ENCODE measurements at regions not wholly inside any gene's neighbourhood (a gene's known extent, or its start where the extent isn't known, plus 50 kb on each side); places are given as distances from the start of the nearest gene placed in this dataset.
"Not testable (repeated sequence)": the region's sequence is repeated elsewhere in the genome, so short reads cannot be mapped to it uniquely, and the experiment has no call there.

DNA sequence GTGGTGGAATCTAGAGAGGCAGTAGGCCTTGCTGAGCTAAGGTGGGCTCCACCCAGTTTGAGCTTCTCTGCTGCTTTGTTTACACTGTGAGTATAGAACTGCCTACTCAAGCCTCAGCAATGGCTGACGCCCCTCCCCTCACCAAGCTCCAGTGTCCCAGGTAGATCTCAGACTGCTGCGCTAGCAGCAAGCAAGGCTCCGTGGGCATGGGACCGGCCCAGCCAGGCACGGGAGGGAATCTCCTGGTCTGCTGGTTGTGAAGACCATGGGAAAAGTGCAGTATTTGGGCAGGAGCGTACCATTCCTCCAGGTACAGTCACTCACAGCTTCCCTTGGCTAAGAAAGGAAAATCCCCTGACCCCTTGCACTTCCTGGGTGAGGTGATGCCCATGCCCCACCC, 407.1 kb downstream of the ZPLD1 start:
- no peaks in the 10 kb centered on the region for H3K27me3 Mint-ChIP-seq
- no peak for DNase-seq
- no peak overlapping the region for H3K27ac Mint-ChIP-seq
- no peaks in the 10 kb centered on the region for H3K4me1 Mint-ChIP-seq
- H3K9me3 Mint-ChIP-seq = peaks cover 4 to 32% of the 10 kb centered on the region in 2 donors
- no peak for ATAC-seq
- no peak overlapping the region for H3K4me3 Mint-ChIP-seq

DNA sequence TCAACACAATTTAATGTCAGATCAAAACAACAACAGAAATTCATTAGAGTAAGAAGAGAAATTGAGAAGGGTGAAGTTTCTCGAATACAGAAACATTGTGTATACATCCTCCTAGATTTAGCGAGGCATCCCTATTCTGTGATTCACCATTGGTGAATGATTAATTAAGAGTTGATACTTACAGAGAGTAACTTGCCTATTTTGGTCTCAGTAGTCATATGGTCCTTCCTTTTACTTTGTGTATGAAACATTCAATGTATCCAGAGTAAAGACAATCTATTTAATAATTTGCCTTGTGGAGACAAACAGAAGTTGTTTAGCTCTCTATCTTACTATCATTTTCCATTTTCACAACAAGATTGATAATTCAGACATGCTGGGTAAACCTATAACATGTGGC, 432.0 kb downstream of the ZPLD1 start:
- DNase-seq = no peak
- Mint-ChIP-seq H3K27ac (no peak overlapping the region), H3K4me1 (no peaks in the 10 kb centered on the region), H3K27me3 (no peaks in the 10 kb centered on the region), H3K4me3 (no peak overlapping the region), H3K9me3 (no peaks in the 10 kb centered on the region)
- no peak for ATAC-seq

DNA sequence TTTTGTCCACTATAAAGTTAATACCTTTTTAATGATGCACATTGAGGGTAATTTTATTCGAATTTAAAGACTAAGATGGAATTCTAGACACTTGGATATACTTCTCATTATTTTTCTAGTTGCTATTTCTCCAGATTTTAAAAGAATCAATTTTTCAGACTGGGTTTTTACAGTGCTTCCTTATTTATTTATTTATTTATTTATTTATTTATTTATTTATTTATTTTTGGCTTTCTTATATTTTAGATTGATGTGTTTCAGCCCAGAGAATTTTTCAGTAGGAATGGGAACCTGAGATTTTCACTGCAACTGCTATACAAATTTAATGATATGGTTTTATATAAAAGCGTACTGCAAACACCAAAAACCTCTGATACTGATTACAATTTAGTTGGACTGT, 448.7 kb downstream of the ZPLD1 start:
- Mint-ChIP-seq H3K4me1 (no peaks in the 10 kb centered on the region), H3K9me3 (no peaks in the 10 kb centered on the region), H3K27ac (no peak overlapping the region), H3K4me3 (no peak overlapping the region), H3K27me3 (no peaks in the 10 kb centered on the region)
- ATAC-seq (no peak), DNase-seq (no peak)

DNA sequence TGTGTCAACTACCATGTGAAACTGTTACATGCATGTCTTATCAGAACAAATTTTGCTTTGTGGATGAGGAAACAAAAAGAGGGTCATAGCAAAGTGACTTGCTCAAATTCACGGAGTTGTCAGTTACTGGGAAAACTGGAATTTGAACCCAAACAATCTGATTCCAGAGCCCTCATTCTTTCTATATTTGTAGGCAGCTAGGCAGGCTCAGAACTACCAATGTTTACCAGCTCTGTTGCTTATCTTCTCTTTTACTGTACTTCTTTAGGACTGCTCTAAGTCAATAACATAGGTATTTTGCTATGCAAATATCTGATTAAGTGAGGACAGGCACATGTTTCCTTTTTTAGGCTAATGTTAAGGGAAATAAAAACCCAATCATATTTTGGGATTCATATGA, 450.5 kb downstream of the ZPLD1 start:
- Mint-ChIP-seq H3K27ac (no peak overlapping the region), H3K4me3 (no peak overlapping the region), H3K9me3 (no peaks in the 10 kb centered on the region), H3K4me1 (no peaks in the 10 kb centered on the region), H3K27me3 (no peaks in the 10 kb centered on the region)
- DNase-seq (no peak), ATAC-seq (no peak)

DNA sequence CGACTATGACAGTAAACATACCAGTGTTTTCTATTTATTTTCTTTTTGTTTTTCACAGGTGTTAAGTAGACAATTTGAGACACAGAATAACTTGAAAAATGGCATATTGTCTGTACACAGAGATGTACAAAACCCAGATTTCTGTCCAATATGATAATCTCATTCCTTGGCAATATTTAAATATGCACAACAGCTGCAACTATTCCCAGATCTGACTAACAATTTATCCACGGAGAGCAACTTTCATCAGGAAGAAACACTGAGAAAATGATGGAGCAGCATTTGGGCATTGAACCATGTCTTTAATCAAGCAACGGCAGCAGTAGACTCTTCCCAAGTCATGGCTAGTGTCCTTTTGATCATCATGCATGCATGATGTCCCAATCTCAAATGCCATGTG, 452.6 kb downstream of the ZPLD1 start:
- Mint-ChIP-seq H3K27ac (no peak overlapping the region), H3K4me3 (no peak overlapping the region), H3K9me3 (no peaks in the 10 kb centered on the region), H3K27me3 (no peaks in the 10 kb centered on the region), H3K4me1 (no peaks in the 10 kb centered on the region)
- DNase-seq (no peak), ATAC-seq (no peak)

DNA sequence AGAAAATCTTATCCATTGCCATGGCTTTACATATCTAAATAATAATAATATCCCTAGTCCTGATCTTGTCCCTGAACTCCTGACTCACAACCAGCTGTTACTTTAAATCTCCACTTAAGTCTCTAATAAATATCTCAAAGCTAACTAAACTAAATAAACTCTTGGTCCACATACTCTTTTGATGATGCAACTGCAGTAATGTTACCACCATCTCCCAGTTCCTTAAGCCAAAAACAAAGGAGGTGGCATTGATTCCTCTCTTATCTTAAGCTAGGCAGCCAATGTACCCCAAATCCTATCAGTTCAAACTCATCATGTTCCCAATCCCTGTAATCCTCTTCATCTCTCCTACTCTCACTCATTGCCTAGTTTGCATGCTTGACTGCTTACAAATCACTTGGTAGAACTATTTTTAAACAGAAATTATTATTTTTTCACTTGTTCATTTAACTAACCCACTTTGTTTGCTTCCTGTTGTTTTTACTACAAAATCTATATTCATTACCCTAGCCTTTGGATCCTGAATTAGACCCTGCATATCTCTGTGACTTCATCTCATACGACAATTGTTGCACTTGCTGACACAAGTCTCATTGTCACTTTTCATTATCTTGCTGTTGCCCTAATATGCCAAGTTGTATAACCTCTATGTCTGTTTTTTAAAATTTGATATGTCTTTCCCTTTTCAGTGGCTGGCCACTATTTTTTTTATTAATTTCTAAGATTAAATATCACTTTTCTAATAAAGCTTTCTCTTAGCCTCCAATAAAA, 462.2 kb downstream of the ZPLD1 start:
- no peak for ATAC-seq
- DNase-seq = no peak
- H3K27me3 Mint-ChIP-seq = no peaks in the 10 kb centered on the region
- H3K4me1 Mint-ChIP-seq = no peaks in the 10 kb centered on the region
- H3K4me3 Mint-ChIP-seq = no peak overlapping the region
- H3K9me3 Mint-ChIP-seq = peaks cover 0 to 3% of the 10 kb centered on the region in 2 donors
- no peak overlapping the region for H3K27ac Mint-ChIP-seq

DNA sequence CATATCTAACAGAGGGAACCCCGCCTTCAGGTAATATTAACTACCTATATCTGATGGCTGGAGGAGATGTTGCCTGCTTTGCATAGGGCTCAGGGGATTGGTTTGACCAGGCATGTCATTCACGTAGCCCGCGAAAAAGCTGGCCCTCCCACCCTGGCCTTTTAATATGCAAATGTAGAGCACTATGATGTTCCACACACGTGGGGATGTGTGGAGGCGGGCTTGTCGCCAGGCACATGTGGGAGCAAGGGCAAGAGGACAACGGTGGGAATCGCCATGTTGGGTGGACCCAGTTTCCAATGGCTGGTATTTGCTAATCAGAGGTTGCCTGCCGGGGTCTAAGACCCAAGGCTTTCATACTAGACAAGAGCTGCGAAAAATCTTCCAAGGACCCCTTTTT, 469.8 kb downstream of the ZPLD1 start:
- H3K4me1 Mint-ChIP-seq = no peaks in the 10 kb centered on the region
- no peak overlapping the region for H3K4me3 Mint-ChIP-seq
- peaks cover 0 to 6% of the 10 kb centered on the region in 2 donors for H3K9me3 Mint-ChIP-seq
- no peaks in the 10 kb centered on the region for H3K27me3 Mint-ChIP-seq
- no peak overlapping the region for H3K27ac Mint-ChIP-seq
- ATAC-seq (no peak), DNase-seq (no peak)

DNA sequence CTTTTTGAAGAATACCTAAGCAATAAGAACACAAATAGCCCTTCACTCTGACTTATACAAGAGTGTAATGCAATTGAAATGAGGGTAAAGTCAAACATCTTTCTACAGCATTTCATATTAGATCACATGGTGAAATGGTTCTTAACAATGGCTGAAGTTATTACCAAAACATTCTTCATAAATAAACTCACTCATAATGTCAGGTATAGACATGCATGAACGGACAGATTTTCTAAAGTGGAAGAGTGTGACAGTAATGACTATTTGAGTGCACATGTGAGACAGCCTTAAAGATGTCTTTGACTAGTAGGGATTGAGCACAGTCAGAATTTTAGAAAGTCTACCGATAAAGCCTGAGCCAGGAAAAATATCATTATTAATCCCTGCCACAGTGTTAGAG, 471.0 kb downstream of the ZPLD1 start:
- H3K4me1 Mint-ChIP-seq = no peaks in the 10 kb centered on the region
- peaks cover 0 to 6% of the 10 kb centered on the region in 2 donors for H3K9me3 Mint-ChIP-seq
- H3K27ac Mint-ChIP-seq = no peak overlapping the region
- H3K4me3 Mint-ChIP-seq = no peak overlapping the region
- no peak for ATAC-seq
- H3K27me3 Mint-ChIP-seq = no peaks in the 10 kb centered on the region
- no peak for DNase-seq

DNA sequence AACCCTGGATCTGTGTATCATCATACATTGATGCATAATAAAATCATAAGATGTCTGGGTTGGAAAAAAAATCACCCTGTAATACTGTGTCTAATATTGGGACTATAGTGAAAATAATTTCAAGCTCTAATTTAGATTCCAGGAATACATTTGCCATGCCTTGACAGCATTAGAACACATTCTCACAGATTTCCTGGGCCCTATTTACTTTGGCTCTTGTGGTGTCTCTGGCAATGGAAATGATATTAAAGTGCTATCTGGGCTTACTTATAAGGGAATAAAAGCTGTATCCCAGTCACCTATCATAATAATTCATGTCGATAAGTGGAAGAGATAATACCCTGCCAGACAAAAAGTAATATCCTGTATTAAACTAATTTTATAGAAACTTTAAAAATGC, 472.0 kb downstream of the ZPLD1 start:
- H3K4me3 Mint-ChIP-seq = no peak overlapping the region
- DNase-seq (no peak), ATAC-seq (no peak)
- H3K9me3 Mint-ChIP-seq = peaks cover 0 to 6% of the 10 kb centered on the region in 2 donors
- no peaks in the 10 kb centered on the region for H3K4me1 Mint-ChIP-seq
- no peaks in the 10 kb centered on the region for H3K27me3 Mint-ChIP-seq
- H3K27ac Mint-ChIP-seq = no peak overlapping the region

DNA sequence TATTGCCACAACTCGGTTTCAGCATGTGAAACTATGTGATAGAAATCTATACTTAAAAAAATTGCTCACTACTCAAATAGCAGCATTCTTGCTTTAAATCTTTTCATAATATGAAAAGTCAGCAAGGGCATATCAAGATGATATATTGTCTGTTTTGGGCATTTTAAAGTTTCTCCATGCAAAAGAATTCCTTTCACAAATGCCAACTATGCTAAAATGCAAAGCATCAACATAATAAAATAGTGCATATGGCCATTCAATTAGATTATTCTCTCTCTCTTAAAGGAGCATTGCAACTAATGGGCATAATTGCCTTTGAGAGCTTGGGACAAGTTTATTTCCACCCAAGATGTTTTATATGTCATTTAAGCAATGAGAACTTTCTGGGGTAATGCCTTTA, 475.1 kb downstream of the ZPLD1 start:
- Mint-ChIP-seq H3K27ac (no peak overlapping the region), H3K4me1 (no peaks in the 10 kb centered on the region), H3K4me3 (no peak overlapping the region), H3K27me3 (no peaks in the 10 kb centered on the region), H3K9me3 (no peaks in the 10 kb centered on the region)
- no peak for ATAC-seq
- no peak for DNase-seq

DNA sequence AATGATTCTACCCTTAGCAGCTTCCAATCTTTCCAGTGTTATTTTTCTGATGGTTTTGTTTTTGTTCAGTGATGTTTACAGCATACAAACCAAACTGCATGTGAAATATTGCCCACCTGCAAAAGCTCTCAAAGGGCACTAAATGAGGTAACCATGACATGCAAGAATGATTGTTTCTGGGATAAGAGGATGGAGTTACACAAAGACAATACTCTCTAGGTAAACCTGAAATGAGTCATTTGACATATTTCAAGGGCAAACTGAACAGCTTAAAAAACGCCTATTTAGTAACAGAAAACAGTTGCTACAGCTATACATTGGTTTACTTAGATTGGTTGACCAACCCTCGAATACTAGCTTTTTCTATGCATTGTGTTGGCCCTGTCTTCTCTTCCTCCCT, 481.7 kb downstream of the ZPLD1 start:
- no peaks in the 10 kb centered on the region for H3K27me3 Mint-ChIP-seq
- no peak overlapping the region for H3K27ac Mint-ChIP-seq
- peaks cover 0 to 8% of the 10 kb centered on the region in 2 donors for H3K9me3 Mint-ChIP-seq
- DNase-seq (no peak), ATAC-seq (no peak)
- H3K4me1 Mint-ChIP-seq = no peaks in the 10 kb centered on the region
- H3K4me3 Mint-ChIP-seq = no peak overlapping the region

DNA sequence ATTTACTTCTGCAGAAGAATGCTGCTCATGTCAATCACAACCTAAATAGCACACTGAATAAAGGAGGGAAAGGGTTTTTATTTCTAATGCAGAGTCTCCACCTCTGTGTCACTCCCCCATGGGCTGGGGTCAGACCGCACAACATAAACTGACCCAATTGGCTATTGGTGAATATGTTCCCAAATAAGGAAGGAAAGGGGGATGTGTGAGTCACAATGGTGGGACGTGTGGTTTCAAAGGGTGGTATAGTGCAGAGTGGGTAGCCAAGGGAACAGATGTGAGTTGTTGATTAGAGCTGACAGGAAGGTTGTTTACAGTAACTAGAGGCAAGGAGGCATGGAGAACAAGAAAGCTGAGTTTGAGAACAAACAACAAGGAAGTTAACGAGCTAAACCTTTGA, 491.8 kb downstream of the ZPLD1 start:
- Mint-ChIP-seq H3K9me3 (peaks cover 17 to 24% of the 10 kb centered on the region in 2 donors), H3K4me3 (no peak overlapping the region), H3K4me1 (no peaks in the 10 kb centered on the region), H3K27ac (no peak overlapping the region), H3K27me3 (no peaks in the 10 kb centered on the region)
- DNase-seq (no peak), ATAC-seq (no peak)

DNA sequence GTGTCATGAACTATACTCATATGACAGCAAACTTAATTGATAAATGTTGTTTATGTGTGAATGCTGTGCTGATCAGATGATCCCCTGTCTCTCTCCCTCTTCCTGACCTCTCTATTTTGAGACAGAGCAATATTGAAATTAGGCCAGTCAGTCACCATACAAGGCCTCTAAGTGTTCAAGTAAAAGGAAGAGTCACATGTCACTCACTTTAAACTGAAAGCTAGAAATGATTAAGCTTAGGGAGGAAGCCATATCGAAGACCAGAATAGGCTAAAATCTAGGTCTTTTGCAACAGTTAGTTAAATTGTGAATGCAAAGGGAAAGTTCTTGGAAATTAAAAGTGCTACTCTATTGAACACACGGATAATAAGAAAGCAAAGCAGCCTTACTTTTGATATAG, 498.6 kb downstream of the ZPLD1 start:
- no peaks in the 10 kb centered on the region for H3K27me3 Mint-ChIP-seq
- DNase-seq = no peak
- H3K9me3 Mint-ChIP-seq = peaks cover 0 to 9% of the 10 kb centered on the region in 2 donors
- no peak for ATAC-seq
- no peak overlapping the region for H3K4me3 Mint-ChIP-seq
- no peak overlapping the region for H3K27ac Mint-ChIP-seq
- no peaks in the 10 kb centered on the region for H3K4me1 Mint-ChIP-seq

DNA sequence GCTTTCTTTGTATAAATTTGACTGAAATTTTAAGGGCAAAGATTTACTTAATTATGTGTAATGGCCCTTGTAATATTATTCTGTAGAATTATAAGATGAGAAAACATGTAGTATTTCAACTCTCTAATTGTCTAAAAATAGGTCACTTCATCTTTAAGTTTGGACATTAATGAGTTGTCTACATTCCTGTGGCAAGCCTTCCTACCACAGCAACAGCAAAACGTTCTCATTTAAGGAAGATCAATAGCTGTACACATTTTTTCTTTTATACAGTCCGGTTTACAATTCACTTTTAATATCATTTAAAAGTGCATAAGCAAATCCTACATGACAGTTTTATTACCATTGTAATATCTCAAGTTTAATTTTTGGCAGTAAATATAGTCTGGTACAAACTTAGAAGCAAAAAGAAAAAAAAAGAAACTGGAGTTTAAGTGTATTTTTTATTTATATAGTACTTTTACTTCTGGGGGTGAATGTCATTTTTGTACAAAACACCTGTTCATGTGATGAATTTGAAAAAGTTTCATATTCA, 501.8 kb downstream of the ZPLD1 start:
- H3K4me3 Mint-ChIP-seq = no peak overlapping the region

DNA sequence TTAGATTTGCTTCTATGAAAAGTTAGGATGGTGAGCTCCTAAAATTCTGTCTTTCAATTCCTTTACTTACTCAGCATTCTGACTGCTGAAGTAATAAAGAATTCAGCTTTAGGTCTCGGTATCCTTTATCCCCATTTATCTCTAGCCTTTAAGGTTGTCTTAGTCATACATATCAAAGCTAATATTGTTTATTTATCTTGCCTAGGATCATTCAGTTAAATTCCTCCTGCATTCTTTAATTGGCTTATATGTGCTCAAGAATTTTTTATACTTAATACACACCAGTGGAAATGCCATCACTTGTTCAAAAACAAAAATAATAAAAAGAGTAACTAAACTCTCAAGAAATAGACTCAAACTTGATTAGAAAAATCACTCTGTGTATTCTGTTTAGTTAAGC, 507.0 kb downstream of the ZPLD1 start:
- no peak overlapping the region for H3K4me3 Mint-ChIP-seq
- DNase-seq = no peak
- no peak for ATAC-seq

More for the DNA sequence above, 501.8 kb downstream of the ZPLD1 start:
- Mint-ChIP-seq H3K27ac (no peak overlapping the region), H3K4me1 (no peaks in the 10 kb centered on the region), H3K9me3 (peaks cover 0 to 9% of the 10 kb centered on the region in 2 donors), H3K27me3 (no peaks in the 10 kb centered on the region)
- DNase-seq (no peak), ATAC-seq (no peak)

DNA sequence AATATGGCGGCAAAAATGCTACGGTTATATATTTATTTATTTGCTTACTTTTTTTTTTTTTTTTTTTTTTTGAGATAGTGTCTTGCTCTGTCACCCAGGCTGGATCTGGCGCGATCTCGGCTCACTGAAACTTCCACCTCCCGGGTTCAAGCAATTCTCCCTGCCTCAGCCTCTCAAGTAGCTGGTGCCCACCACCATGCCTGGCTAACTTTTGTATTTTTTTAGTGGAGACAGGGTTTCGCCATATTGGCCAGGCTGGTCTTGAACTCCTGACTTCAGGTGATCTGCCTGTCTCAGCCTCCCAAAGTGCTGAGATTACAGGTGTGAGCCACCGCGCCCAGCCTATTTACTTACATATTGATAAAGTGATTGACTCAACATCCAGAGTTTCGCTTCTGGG, 511.6 kb downstream of the ZPLD1 start:
- not testable (repeated sequence) for H3K27ac Mint-ChIP-seq, DNase-seq, H3K27me3 Mint-ChIP-seq, ATAC-seq, H3K9me3 Mint-ChIP-seq, H3K4me1 Mint-ChIP-seq, H3K4me3 Mint-ChIP-seq

More for the DNA sequence above, 507.0 kb downstream of the ZPLD1 start:
- H3K27me3 Mint-ChIP-seq = no peaks in the 10 kb centered on the region
- H3K9me3 Mint-ChIP-seq = peaks cover 0 to 5% of the 10 kb centered on the region in 2 donors
- no peak overlapping the region for H3K27ac Mint-ChIP-seq
- no peaks in the 10 kb centered on the region for H3K4me1 Mint-ChIP-seq

DNA sequence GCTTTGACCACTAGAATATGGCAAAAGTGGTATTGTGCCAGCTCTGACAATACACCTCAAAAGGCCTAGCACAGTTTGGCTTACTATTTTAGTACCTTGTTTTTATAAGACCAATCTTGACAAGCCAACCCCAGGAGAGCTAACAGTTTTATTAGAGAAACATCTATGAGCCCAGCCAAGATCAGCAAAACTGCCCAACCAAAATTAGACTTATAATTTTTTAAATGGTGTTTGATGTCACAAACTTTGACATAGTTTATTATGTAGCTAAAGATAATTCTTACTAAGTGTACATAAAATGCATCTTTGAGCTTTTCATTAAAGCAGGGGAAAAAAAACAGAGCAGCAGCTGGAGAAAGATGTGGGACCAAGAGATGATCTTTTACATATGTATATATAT, 537.5 kb downstream of the ZPLD1 start:
- H3K4me1 Mint-ChIP-seq = no peaks in the 10 kb centered on the region
- no peak overlapping the region for H3K4me3 Mint-ChIP-seq
- H3K27ac Mint-ChIP-seq = no peak overlapping the region
- peaks cover 0 to 10% of the 10 kb centered on the region in 2 donors for H3K9me3 Mint-ChIP-seq
- H3K27me3 Mint-ChIP-seq = no peaks in the 10 kb centered on the region
- DNase-seq = no peak
- no peak for ATAC-seq
